ENCODE measurements at regions not wholly inside any gene's neighbourhood (a gene's known extent, or its start where the extent isn't known, plus 50 kb on each side); places are given as distances from the start of the nearest gene placed in this dataset.

- ATAC-seq (ENCODE audit: low FRiP score in 2 of 2): no peak
- Histone ChIP-seq H3K36me3 (no peaks in the 10 kb centered on the region), H3K9me3 (no peaks in the 10 kb centered on the region), H3K4me3 (peak overlapping the region in 3 of 4 donors; percentile 23 to 38 (median 29)), H3K27me3 (no peaks in the 10 kb centered on the region), H3K27ac (no peak overlapping the region), H3K4me1 (peaks cover 3 to 19% (median 14%) of the 10 kb centered on the region in 4 donors)
- no peak for DNase-seq
- whole genome bisulfite sequencing, 2 donors: 55 to 62% methylated on average over 7 to 11 of the region's 12 CpGs
- TF ChIP-seq, protein P1, sequence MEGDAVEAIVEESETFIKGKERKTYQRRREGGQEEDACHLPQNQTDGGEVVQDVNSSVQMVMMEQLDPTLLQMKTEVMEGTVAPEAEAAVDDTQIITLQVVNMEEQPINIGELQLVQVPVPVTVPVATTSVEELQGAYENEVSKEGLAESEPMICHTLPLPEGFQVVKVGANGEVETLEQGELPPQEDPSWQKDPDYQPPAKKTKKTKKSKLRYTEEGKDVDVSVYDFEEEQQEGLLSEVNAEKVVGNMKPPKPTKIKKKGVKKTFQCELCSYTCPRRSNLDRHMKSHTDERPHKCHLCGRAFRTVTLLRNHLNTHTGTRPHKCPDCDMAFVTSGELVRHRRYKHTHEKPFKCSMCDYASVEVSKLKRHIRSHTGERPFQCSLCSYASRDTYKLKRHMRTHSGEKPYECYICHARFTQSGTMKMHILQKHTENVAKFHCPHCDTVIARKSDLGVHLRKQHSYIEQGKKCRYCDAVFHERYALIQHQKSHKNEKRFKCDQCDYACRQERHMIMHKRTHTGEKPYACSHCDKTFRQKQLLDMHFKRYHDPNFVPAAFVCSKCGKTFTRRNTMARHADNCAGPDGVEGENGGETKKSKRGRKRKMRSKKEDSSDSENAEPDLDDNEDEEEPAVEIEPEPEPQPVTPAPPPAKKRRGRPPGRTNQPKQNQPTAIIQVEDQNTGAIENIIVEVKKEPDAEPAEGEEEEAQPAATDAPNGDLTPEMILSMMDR (IDR thresholded peaks at IDR 0.05): no peak
- TF ChIP-seq POLR2AphosphoS5 (IDR thresholded peaks at IDR 0.05): no peak
- TF ChIP-seq POLR2A (IDR thresholded peaks at IDR 0.05): no peak
- no peak for TF ChIP-seq EP300 (IDR thresholded peaks at IDR 0.05)
These were observed 767.3 kb upstream of the TBX3 start for GRCh38 chr12:115451151-115451779.

GRCh38 chr12:115450710-115451109 is 766.7 kb upstream of the TBX3 start:
- WGBS, 2 donors: 93 to 98% methylated on average over 6 of the region's 8 CpGs

GRCh38 chr12:115450017-115450416 is 766.0 kb upstream of the TBX3 start:
- Histone ChIP-seq H3K4me3 (no peak overlapping the region), H3K27me3 (no peaks in the 10 kb centered on the region), H3K4me1 (peaks cover 3 to 19% (median 14%) of the 10 kb centered on the region in 4 donors), H3K9me3 (no peaks in the 10 kb centered on the region), H3K27ac (no peak overlapping the region), H3K36me3 (no peaks in the 10 kb centered on the region)
- TF ChIP-seq POLR2A (IDR thresholded peaks at IDR 0.05) (no peak), EP300 (IDR thresholded peaks at IDR 0.05) (no peak), POLR2AphosphoS5 (IDR thresholded peaks at IDR 0.05) (no peak)
- TF ChIP-seq, protein P1 (IDR thresholded peaks at IDR 0.05): no peak
- 78 to 95% methylated on average over 3 of the region's 3 CpGs for WGBS, 2 donors
- no peak for ATAC-seq (ENCODE audit: low FRiP score in 2 of 2)
- no peak for DNase-seq

More at GRCh38 chr12:115450710-115451109, 766.7 kb upstream of the TBX3 start:
- no peak overlapping the region for H3K4me3 ChIP-seq
- no peak for ATAC-seq (ENCODE audit: low FRiP score in 2 of 2)
- no peak overlapping the region for H3K27ac ChIP-seq
- TF ChIP-seq POLR2AphosphoS5 (IDR thresholded peaks at IDR 0.05): no peak
- no peak for TF ChIP-seq EP300 (IDR thresholded peaks at IDR 0.05)
- no peak for TF ChIP-seq POLR2A (IDR thresholded peaks at IDR 0.05)
- TF ChIP-seq, protein P1 (IDR thresholded peaks at IDR 0.05): no peak
- peak in 1 of 2 donors; percentile 14 for DNase-seq
- no peaks in the 10 kb centered on the region for H3K9me3 ChIP-seq
- H3K4me1 ChIP-seq: peaks cover 3 to 19% (median 14%) of the 10 kb centered on the region in 4 donors
- no peaks in the 10 kb centered on the region for H3K27me3 ChIP-seq
- H3K36me3 ChIP-seq: no peaks in the 10 kb centered on the region

DNA sequence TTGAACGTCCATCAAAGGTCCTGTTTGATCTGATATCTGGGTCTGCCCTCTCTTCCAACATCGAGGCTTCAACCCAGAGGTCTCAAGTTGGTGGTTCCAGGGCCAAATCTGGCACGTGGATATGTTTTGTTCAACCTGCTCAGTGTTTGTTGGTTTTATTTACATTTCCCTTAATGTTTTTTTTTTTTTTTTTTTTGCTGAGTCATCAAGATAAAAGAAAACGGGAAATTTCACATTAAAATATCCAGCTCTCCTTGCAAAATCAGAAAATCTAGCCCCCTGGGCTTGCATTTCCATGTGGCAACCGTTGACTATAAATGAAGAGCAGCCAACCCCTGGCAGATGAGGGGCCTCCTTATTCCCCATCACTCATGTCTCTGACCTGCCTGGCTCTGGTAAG is 765.6 kb upstream of the TBX3 start:
- 87 to 90% methylated on average over 5 of the region's 5 CpGs for WGBS, 2 donors
- no peaks in the 10 kb centered on the region for H3K27me3 ChIP-seq
- H3K4me3 ChIP-seq: no peak overlapping the region
- TF ChIP-seq POLR2A (IDR thresholded peaks at IDR 0.05) (no peak), POLR2AphosphoS5 (IDR thresholded peaks at IDR 0.05) (no peak), EP300 (IDR thresholded peaks at IDR 0.05) (no peak)
- TF ChIP-seq, protein P1 (IDR thresholded peaks at IDR 0.05): no peak
- H3K27ac ChIP-seq: no peak overlapping the region
- no peak for DNase-seq
- no peak for ATAC-seq (ENCODE audit: low FRiP score in 2 of 2)
- H3K9me3 ChIP-seq: no peaks in the 10 kb centered on the region
- no peaks in the 10 kb centered on the region for H3K36me3 ChIP-seq
- peaks cover 3 to 19% (median 14%) of the 10 kb centered on the region in 4 donors for H3K4me1 ChIP-seq

GRCh38 chr12:115444346-115444745 is 760.4 kb upstream of the TBX3 start:
- 86 to 100% methylated on average over 1 of the region's 1 CpG for WGBS, 2 donors
- H3K4me1 ChIP-seq: peaks cover 0 to 7% (median 2%) of the 10 kb centered on the region in 4 donors

More at GRCh38 chr12:115444346-115444745, 760.4 kb upstream of the TBX3 start:
- H3K27me3 ChIP-seq: no peaks in the 10 kb centered on the region
- no peak for ATAC-seq (ENCODE audit: low FRiP score in 2 of 2)
- H3K27ac ChIP-seq: no peak overlapping the region
- H3K36me3 ChIP-seq: no peaks in the 10 kb centered on the region
- no peaks in the 10 kb centered on the region for H3K9me3 ChIP-seq
- TF ChIP-seq EP300 (IDR thresholded peaks at IDR 0.05) (no peak), POLR2AphosphoS5 (IDR thresholded peaks at IDR 0.05) (no peak), POLR2A (IDR thresholded peaks at IDR 0.05) (no peak)
- TF ChIP-seq, protein P1 (IDR thresholded peaks at IDR 0.05): no peak
- no peak for DNase-seq
- no peak overlapping the region for H3K4me3 ChIP-seq

Data from upper lobe of left lung (tissue), 6 donors.